Caco-2 (cell line): ENCODE measurements at regions not wholly inside any gene's neighbourhood (a gene's known extent, or its start where the extent isn't known, plus 50 kb on each side); places are given as distances from the start of the nearest gene placed in this dataset.

Experiments
- BruUV-seq: library from RNA; stranded (reverse); fragments of 400-500 nt; replicated peaks from 2 replicates; lab custom pipeline; 2021; lab: Mats Ljungman, UMichigan
- CTCF ChIA-PET: fragments of 300-600 bp; sonication (Branson Sonifier 250); formaldehyde crosslinking; loops from one replicate; lab custom pipeline; 2022; ENCODE audit warnings: antibody characterized with exemption; lab: Charles Lee
- POLR2A ChIA-PET: fragments of 300-600 bp; sonication (Branson Sonifier 250); formaldehyde crosslinking; loops from one replicate; lab custom pipeline; 2022; ENCODE audit warnings: antibody characterized with exemption; lab: Charles Lee
- DNase-seq, 2 experiments: peaks; one replicate each; pipeline versions ENCODE4 v3.0.0 to v3.0.0-alpha.2; 2020 to 2022
- H3K27me3 ChIP-seq: replicated peaks from 2 replicates; pipeline ENCODE4 v1.6.0; 2011; ENCODE audit warnings: low read length; ENCODE audit not compliant: control insufficient read depth, insufficient read depth
- H3K36me3 ChIP-seq: 2 replicates; pipeline ENCODE4 v1.5.1; 2011; ENCODE audit warnings: low read length; ENCODE audit not compliant: control insufficient read depth, insufficient read depth
- H3K4me1 ChIP-seq: fragments of 250-450 bp; sonication (Bioruptor Pico); 2 replicates; pipeline ENCODE4 v1.5.1; 2020; ENCODE audit warnings: mild to moderate bottlenecking
- H3K4me3 ChIP-seq: 2 replicates; pipeline ENCODE4 v1.5.1; 2011; ENCODE audit warnings: low read depth, mild to moderate bottlenecking, control low read depth, low read length
- H3K9me3 ChIP-seq: fragments of 250-450 bp; sonication (Bioruptor Pico); 2 replicates; pipeline ENCODE4 v1.5.1; 2020; ENCODE audit warnings: mild to moderate bottlenecking, moderate library complexity
- H3K27ac Mint-ChIP-seq: one replicate; pipeline ENCODE4 v1.8.0; 2022; ENCODE audit warnings: mixed read lengths; ENCODE audit not compliant: unreplicated experiment
- H3K27me3 Mint-ChIP-seq: one replicate; pipeline ENCODE4 v1.8.0; 2022; ENCODE audit warnings: mixed read lengths; ENCODE audit not compliant: insufficient read depth, unreplicated experiment
- H3K36me3 Mint-ChIP-seq: one replicate; pipeline ENCODE4 v1.8.0; 2022; ENCODE audit warnings: mild to moderate bottlenecking, mixed read lengths; ENCODE audit not compliant: insufficient read depth, unreplicated experiment
- H3K4me1 Mint-ChIP-seq: one replicate; pipeline ENCODE4 v1.8.0; 2022; ENCODE audit warnings: low read depth, mixed read lengths; ENCODE audit not compliant: unreplicated experiment
- H3K4me3 Mint-ChIP-seq: one replicate; pipeline ENCODE4 v1.8.0; 2022; ENCODE audit warnings: mild to moderate bottlenecking, moderate library complexity, mixed read lengths; ENCODE audit not compliant: unreplicated experiment
- H3K9me3 Mint-ChIP-seq: one replicate; pipeline ENCODE4 v1.8.0; 2022; ENCODE audit warnings: mixed read lengths; ENCODE audit not compliant: unreplicated experiment
- intact Hi-C: fragments of 100-400 bp; cut with micrococcal nuclease; formaldehyde crosslinking; loops from one replicate; pipeline ENCODE4 v1.10.0; 2022; ENCODE audit not compliant: unreplicated experiment
- TF ChIP-seq, protein P1 (sequence below), 2 experiments: fragments of 200-600 bp in 1 of 2; IDR thresholded peaks; 1 replicate in 1 of 2; 2 replicates in 1 of 2; pipeline versions ENCODE4 v1.5.1 to v1.8.0; 2011 to 2022; ENCODE audit warnings: antibody characterized with exemption in 1 of 2, control low read depth in 1 of 2, inconsistent platforms in 1 of 2, low read depth in 1 of 2, low read length in 1 of 2, mild to moderate bottlenecking in 1 of 2, moderate library complexity in 1 of 2; ENCODE audit not compliant: insufficient read depth in 1 of 2, severe bottlenecking in 1 of 2, unreplicated experiment in 1 of 2

DNA sequence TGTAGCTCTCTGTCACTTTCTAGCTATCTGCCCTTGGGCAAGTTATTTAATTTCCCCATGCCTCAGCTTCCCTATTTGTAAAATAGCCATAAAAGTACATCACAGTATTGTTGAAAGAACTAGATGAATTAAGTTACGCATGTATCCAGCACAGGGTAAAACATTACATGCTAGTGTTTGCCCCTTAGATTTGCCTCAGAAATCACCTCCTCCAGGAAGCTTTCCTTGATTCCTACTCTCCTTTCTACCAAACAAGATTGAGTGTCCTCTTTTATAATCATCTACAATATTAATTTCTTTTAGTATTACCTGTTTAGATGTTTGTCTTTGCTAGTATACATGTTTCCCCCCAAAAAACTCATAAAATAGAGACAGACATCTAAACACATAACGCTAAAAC is 369.5 kb downstream of the GBA3 start:
- Histone ChIP-seq H3K27me3 (no peaks in the 10 kb centered on the region), H3K36me3 (no peaks in the 10 kb centered on the region), H3K4me3 (no peak overlapping the region), H3K4me1 (peaks cover 10% of the 10 kb centered on the region; the same call in 1 of the 2 replicates), H3K9me3 (no peaks in the 10 kb centered on the region)
- Mint-ChIP-seq H3K27ac (peak overlapping the region; percentile 23), H3K36me3 (peaks cover 5% of the 10 kb centered on the region), H3K4me1 (peaks cover 19% of the 10 kb centered on the region), H3K27me3 (no peaks in the 10 kb centered on the region), H3K4me3 (no peak overlapping the region), H3K9me3 (no peaks in the 10 kb centered on the region)
- intact Hi-C loops: no loop called here
- BruUV-seq: no TSS peak
- TF ChIP-seq, protein P1, sequence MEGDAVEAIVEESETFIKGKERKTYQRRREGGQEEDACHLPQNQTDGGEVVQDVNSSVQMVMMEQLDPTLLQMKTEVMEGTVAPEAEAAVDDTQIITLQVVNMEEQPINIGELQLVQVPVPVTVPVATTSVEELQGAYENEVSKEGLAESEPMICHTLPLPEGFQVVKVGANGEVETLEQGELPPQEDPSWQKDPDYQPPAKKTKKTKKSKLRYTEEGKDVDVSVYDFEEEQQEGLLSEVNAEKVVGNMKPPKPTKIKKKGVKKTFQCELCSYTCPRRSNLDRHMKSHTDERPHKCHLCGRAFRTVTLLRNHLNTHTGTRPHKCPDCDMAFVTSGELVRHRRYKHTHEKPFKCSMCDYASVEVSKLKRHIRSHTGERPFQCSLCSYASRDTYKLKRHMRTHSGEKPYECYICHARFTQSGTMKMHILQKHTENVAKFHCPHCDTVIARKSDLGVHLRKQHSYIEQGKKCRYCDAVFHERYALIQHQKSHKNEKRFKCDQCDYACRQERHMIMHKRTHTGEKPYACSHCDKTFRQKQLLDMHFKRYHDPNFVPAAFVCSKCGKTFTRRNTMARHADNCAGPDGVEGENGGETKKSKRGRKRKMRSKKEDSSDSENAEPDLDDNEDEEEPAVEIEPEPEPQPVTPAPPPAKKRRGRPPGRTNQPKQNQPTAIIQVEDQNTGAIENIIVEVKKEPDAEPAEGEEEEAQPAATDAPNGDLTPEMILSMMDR (IDR thresholded peaks at IDR 0.05; ENCODE audit: insufficient read depth in 1 of 2, low read depth in 1 of 2, low read length in 1 of 2, severe bottlenecking in 1 of 2, unreplicated experiment in 1 of 2): no peak
- ChIA-PET CTCF (no interaction called here), POLR2A (no interaction called here)
- no peak for DNase-seq

DNA sequence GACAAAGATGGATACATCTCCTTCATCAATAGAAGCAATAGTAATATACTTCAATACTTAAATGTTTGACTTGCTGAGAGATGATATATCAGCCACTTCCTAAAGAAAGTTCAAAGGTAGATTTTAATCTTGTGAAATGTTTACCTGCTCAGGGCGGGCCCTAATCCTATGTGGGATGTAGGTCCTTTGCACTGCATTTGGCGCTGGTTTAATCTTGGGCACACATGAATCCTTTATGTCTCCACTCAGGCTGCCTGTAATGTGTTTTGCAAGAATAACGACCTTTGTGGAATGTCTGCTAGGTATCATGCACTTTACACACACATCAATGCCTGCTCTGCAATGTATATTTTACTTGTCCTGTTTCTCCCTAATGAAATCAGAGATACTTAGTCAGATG is 368.7 kb downstream of the GBA3 start:
- peak overlapping the region; percentile 23 for H3K27ac Mint-ChIP-seq
- H3K27me3 Mint-ChIP-seq: no peaks in the 10 kb centered on the region

DNA sequence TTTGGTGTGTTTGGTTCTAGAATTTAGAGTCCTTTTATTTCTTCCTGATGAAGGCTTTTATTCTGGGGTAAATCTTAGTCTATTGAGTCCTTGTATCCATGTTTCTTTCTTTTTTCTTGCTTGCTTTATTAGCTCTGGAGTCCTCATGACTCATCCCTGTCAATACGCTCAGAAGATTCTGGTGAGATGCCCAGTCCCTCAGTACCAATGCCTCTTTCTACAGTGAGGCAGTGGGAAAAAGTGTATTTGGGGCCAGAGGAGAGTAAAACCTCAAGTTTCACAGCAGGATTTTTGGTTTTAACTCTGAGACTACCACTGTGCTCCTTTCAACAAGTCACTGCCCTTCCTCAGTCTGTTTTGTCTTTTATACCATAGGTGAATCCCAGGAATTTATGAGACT is 368.0 kb downstream of the GBA3 start:
- Mint-ChIP-seq H3K4me1 (peaks cover 19% of the 10 kb centered on the region), H3K36me3 (peaks cover 5% of the 10 kb centered on the region), H3K27ac (no peak overlapping the region), H3K9me3 (no peaks in the 10 kb centered on the region), H3K4me3 (no peak overlapping the region), H3K27me3 (no peaks in the 10 kb centered on the region)
- no peak for DNase-seq
- peaks cover 10% of the 10 kb centered on the region; the same call in 1 of the 2 replicates for H3K4me1 ChIP-seq
- no peaks in the 10 kb centered on the region for H3K27me3 ChIP-seq
- no peaks in the 10 kb centered on the region for H3K36me3 ChIP-seq
- H3K4me3 ChIP-seq: no peak overlapping the region
- ChIA-PET POLR2A (no interaction called here), CTCF (no interaction called here)
- no TSS peak for BruUV-seq
- no peaks in the 10 kb centered on the region for H3K9me3 ChIP-seq
- intact Hi-C loops: no loop called here
- TF ChIP-seq, protein P1 (IDR thresholded peaks at IDR 0.05; ENCODE audit: insufficient read depth in 1 of 2, low read depth in 1 of 2, low read length in 1 of 2, severe bottlenecking in 1 of 2, unreplicated experiment in 1 of 2): no peak

More for the DNA sequence above, 368.7 kb downstream of the GBA3 start:
- Mint-ChIP-seq H3K36me3 (peaks cover 5% of the 10 kb centered on the region), H3K4me3 (no peak overlapping the region), H3K4me1 (peaks cover 19% of the 10 kb centered on the region), H3K9me3 (no peaks in the 10 kb centered on the region)
- TF ChIP-seq, protein P1 (IDR thresholded peaks at IDR 0.05; ENCODE audit: insufficient read depth in 1 of 2, low read depth in 1 of 2, low read length in 1 of 2, severe bottlenecking in 1 of 2, unreplicated experiment in 1 of 2): no peak
- Histone ChIP-seq H3K27me3 (no peaks in the 10 kb centered on the region), H3K36me3 (no peaks in the 10 kb centered on the region), H3K4me1 (peaks cover 10% of the 10 kb centered on the region; the same call in 1 of the 2 replicates), H3K4me3 (no peak overlapping the region), H3K9me3 (no peaks in the 10 kb centered on the region)
- intact Hi-C loops: no loop called here
- ChIA-PET POLR2A (no interaction called here), CTCF (no interaction called here)
- DNase-seq: peak; percentile 38 to 57
- BruUV-seq: no TSS peak
